Activated T-cell treated with anti-CD3 and anti-CD28 coated beads, Interleukin-2, amount 50 U/mL, for 4 hours (primary cell): ENCODE measurements at regions not wholly inside any gene's neighbourhood (a gene's known extent, or its start where the extent isn't known, plus 50 kb on each side); places are given as distances from the start of the nearest gene placed in this dataset.
"Not testable (repeated sequence)": the region's sequence is repeated elsewhere in the genome, so short reads cannot be mapped to it uniquely, and the experiment has no call there.

Experiments
- ATAC-seq, 2 donors: fragments of 200-7000 bp; cut with Tn5 transposase; one replicate each; pipeline ENCODE4 v1.10.0; 2021
- DNase-seq: peaks from one replicate; pipeline ENCODE4 v3.0.0-alpha.2; 2020
- H3K27me3 Mint-ChIP-seq: one replicate; pipeline ENCODE4 v1.8.0; 2021; ENCODE audit warnings: low read depth, mixed read lengths
- H3K36me3 Mint-ChIP-seq: one replicate; pipeline ENCODE4 v1.8.0; 2022; ENCODE audit warnings: mixed read lengths; ENCODE audit not compliant: insufficient read depth
- H3K4me1 Mint-ChIP-seq: one replicate; pipeline ENCODE4 v1.8.0; 2021; ENCODE audit warnings: low read depth, mixed read lengths
- H3K4me3 Mint-ChIP-seq: one replicate; pipeline ENCODE4 v1.8.0; 2021; ENCODE audit warnings: mild to moderate bottlenecking, moderate library complexity, mixed read lengths
- H3K9me3 Mint-ChIP-seq: one replicate; pipeline ENCODE4 v1.8.0; 2021; ENCODE audit warnings: mixed read lengths

- H3K36me3 Mint-ChIP-seq = no peaks in the 10 kb centered on the region
- ATAC-seq (no peak), DNase-seq (no peak)
- no peak overlapping the region for H3K4me3 Mint-ChIP-seq
- H3K4me1 Mint-ChIP-seq = no peaks in the 10 kb centered on the region
- H3K9me3 Mint-ChIP-seq = no peaks in the 10 kb centered on the region
- no peaks in the 10 kb centered on the region for H3K27me3 Mint-ChIP-seq
These were observed 99.5 kb downstream of the KDM5D start for GRCh38 chrY:19644889-19645638.

DNA sequence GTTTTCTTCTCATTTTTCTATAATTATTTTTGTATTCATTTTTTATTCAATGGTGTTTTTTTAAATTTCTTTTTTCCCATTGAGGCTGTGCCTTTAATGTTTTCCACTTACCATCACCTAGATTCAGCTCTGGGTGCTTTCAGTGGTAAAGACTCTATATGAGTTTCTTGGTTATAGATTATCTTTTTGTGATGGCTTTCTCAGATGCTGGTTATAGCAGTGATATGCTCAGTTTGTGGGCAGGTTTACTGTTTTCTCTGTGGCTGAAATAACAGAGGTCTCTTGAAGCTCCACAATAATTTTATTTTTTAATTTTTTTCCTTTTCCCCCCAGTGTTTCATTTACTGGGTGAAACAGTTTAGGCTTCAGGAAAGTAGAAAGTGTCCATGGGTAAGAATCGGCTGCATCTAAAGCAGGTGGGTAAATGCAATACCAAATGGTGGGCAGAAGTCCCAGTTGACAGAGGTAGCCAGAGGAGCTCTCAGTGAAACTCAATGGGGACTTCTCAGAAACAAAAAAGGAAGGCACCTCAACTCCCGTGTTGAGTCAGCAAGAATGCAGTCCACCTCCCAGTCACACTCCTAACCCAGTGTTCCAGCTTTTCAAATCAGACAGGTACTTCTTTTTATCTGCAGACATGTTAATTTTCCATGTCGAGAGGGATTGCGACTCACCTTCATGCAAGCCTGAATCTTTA, 106.7 kb downstream of the KDM5D start:
- Mint-ChIP-seq H3K4me1 (no peaks in the 10 kb centered on the region), H3K4me3 (no peak overlapping the region), H3K36me3 (peaks cover 2% of the 10 kb centered on the region), H3K9me3 (peaks cover 4% of the 10 kb centered on the region), H3K27me3 (no peaks in the 10 kb centered on the region)
- DNase-seq (no peak), ATAC-seq (no peak)

DNA sequence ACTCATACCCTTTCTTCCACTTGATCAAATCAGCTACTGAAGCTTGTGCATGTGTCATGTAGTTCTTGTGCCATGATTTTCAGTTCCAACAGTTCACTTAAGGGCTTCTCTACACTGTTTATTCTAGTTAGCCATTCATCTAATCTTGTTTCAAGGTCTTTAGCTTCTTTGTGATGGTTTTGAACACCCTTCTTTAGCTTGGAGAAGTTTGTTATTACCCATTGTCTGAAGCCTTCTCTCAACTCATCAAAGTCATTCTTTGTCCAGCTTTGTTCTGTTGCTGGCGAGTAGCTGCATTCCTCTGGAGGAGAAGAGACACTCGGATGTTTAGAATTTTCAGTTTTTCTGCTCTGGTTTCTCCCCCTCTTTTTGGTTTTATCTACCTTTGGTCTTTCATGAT, 115.6 kb downstream of the KDM5D start:
- DNase-seq (no peak), ATAC-seq (no peak)
- peaks cover 4% of the 10 kb centered on the region for H3K9me3 Mint-ChIP-seq
- no peaks in the 10 kb centered on the region for H3K36me3 Mint-ChIP-seq
- no peak overlapping the region for H3K4me3 Mint-ChIP-seq
- peaks cover 6% of the 10 kb centered on the region for H3K27me3 Mint-ChIP-seq
- no peaks in the 10 kb centered on the region for H3K4me1 Mint-ChIP-seq

DNA sequence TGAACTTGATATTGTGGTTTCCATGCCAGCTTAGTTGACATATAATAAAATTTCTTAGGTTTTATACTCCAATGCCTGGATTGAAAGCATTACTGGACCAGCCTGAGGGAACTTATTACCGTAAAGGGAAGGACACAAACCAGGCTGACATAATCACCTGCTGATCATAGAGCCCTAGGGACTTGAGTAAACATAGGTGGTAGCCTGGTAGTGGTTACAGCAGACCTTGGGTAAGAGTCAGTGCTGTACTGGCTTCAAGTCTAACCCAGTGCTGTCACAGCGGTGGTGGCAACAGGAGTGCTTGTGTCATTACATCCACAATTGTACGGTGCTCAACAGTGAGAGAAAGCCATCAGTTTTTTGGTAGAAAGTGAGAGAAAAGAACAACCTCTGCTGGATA, 122.1 kb downstream of the KDM5D start:
- DNase-seq = no peak
- H3K36me3 Mint-ChIP-seq = no peaks in the 10 kb centered on the region
- H3K4me1 Mint-ChIP-seq = no peaks in the 10 kb centered on the region
- no peak for ATAC-seq
- H3K9me3 Mint-ChIP-seq = no peaks in the 10 kb centered on the region
- H3K27me3 Mint-ChIP-seq = peaks cover 1% of the 10 kb centered on the region
- no peak overlapping the region for H3K4me3 Mint-ChIP-seq

GRCh38 chrY:19621756-19622155, 122.8 kb downstream of the KDM5D start:
- ATAC-seq (no peak), DNase-seq (no peak)
- Mint-ChIP-seq H3K36me3 (no peaks in the 10 kb centered on the region), H3K4me3 (no peak overlapping the region), H3K27me3 (no peaks in the 10 kb centered on the region), H3K9me3 (no peaks in the 10 kb centered on the region), H3K4me1 (no peaks in the 10 kb centered on the region)

DNA sequence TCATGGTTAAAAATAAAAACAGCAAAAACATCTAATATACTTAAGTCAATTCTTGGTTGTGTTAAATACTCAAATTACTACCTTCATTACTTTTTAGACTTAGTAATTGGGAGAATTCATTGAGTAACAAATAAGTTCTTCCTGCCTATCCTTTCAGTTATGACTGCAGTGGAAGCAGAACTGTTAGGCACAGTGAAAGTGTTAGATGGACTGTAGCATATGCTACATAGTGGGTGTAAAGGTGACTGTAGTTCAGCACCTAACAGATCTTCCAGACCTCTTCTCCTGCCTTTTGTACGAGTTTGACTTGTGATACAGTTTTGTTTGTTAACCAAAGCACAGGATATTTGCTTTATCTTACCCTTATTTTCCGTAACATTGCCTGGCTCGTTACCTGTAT, 143.4 kb downstream of the KDM5D start:
- peaks cover 26% of the 10 kb centered on the region for H3K36me3 Mint-ChIP-seq
- no peaks in the 10 kb centered on the region for H3K27me3 Mint-ChIP-seq
- H3K4me1 Mint-ChIP-seq = no peaks in the 10 kb centered on the region
- no peak overlapping the region for H3K4me3 Mint-ChIP-seq
- H3K9me3 Mint-ChIP-seq = no peaks in the 10 kb centered on the region
- no peak for DNase-seq
- no peak for ATAC-seq

DNA sequence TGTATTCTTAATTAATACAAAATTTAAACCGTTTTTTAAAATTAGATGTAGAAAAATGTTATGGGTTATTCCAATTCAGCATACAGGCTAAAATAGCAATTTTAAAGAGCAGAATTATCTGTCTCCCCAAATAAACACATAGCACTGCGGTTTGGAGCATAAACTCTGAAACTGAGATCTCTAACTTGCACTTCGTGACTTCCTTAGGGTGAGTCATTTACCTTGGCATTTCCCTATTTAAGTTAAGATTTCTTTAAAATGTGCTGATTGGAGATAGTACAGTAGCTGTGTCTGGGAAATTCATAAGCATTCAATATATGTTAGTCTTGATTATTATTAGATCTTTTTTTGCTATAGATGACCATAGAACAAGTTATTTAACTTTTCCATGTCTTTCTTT, 143.8 kb downstream of the KDM5D start:
- Mint-ChIP-seq H3K4me1 (no peaks in the 10 kb centered on the region), H3K27me3 (no peaks in the 10 kb centered on the region), H3K9me3 (no peaks in the 10 kb centered on the region), H3K4me3 (no peak overlapping the region), H3K36me3 (peaks cover 26% of the 10 kb centered on the region)
- ATAC-seq (no peak), DNase-seq (no peak)

DNA sequence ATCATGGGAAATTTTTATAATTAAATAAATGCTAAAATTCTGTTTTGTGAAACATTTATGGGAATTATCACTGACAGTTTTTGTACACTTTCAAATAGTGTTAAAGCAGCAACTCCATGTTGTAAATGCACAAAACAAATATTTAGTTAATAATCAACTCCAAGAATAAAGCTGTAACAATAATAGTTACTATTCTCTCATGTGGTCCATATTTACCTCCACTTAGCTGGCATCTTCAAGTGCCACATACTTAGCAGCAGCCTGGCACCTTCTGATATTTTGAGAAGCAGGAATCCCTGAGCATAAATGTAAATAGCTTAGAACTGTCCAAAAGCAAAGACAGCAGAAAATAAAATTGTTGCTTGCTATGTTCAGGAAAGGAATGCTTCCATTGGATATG, 154.3 kb downstream of the KDM5D start:
- no peaks in the 10 kb centered on the region for H3K27me3 Mint-ChIP-seq
- H3K4me1 Mint-ChIP-seq = peaks cover 7% of the 10 kb centered on the region
- H3K36me3 Mint-ChIP-seq = peaks cover 14% of the 10 kb centered on the region
- DNase-seq (no peak), ATAC-seq (no peak)
- H3K4me3 Mint-ChIP-seq = no peak overlapping the region
- no peaks in the 10 kb centered on the region for H3K9me3 Mint-ChIP-seq

DNA sequence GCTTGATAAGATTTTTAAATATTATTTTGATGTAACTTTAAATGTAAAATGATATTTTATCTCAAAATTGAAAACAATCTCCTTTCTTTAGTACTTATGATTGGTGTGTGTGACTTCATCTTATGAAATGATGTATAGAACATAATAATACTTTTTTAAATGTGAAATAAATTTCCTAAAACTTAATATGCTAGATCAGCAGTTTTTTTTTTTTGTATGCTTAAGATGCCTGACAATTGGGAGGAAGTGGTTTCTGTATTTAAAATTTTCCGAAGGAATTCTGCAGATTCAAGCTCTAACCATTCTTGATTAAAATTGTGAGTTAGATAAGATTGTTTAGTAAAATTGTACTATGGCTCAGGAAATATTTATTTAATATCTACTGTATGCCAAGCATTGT, 154.9 kb downstream of the KDM5D start:
- Mint-ChIP-seq H3K36me3 (peaks cover 19% of the 10 kb centered on the region), H3K27me3 (no peaks in the 10 kb centered on the region), H3K9me3 (no peaks in the 10 kb centered on the region), H3K4me3 (no peak overlapping the region), H3K4me1 (peaks cover 12% of the 10 kb centered on the region)
- DNase-seq = no peak
- no peak for ATAC-seq

- no peak for ATAC-seq
- H3K4me1 Mint-ChIP-seq = peaks cover 23% of the 10 kb centered on the region
- H3K27me3 Mint-ChIP-seq = no peaks in the 10 kb centered on the region
- H3K9me3 Mint-ChIP-seq = no peaks in the 10 kb centered on the region
- peaks cover 23% of the 10 kb centered on the region for H3K36me3 Mint-ChIP-seq
- no peak overlapping the region for H3K4me3 Mint-ChIP-seq
- DNase-seq = no peak
These were observed 157.2 kb downstream of the KDM5D start for GRCh38 chrY:19587311-19587710.

GRCh38 chrY:19580990-19581389, 163.5 kb downstream of the KDM5D start:
- ATAC-seq, H3K9me3 Mint-ChIP-seq, H3K4me3 Mint-ChIP-seq, DNase-seq, H3K27me3 Mint-ChIP-seq: not testable (repeated sequence)
- peaks cover 12% of the 10 kb centered on the region for H3K36me3 Mint-ChIP-seq
- peaks cover 39% of the 10 kb centered on the region for H3K4me1 Mint-ChIP-seq

DNA sequence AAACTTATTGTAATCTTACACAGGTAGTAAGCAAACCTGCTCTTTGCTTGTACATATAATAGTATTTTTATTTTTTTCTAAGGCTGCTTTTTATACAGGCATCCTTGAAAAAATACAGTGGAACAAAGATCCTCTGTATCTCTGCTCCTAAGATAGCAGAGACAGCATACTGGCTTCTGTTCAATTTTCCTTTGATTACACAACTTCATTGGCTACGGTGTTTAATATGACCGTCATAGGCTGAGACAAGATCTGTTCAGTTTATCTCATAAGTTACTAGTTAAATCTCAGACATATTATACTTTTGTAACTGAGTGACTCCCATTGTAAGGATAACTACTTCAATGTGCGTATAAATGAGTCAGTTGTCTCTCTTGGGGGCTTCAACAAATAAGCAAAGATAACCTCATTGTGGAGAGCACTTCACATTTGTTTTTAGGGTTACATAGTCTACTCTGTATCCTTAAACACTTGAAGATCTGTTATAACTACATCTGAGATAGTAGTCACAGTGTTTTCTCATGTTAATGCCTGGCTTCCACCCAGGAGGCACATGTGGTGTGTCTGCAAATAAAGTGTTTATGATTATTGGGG, 166.1 kb downstream of the KDM5D start:
- Mint-ChIP-seq H3K4me3 (no peak overlapping the region), H3K36me3 (peaks cover 3% of the 10 kb centered on the region), H3K9me3 (no peaks in the 10 kb centered on the region), H3K27me3 (no peaks in the 10 kb centered on the region), H3K4me1 (peaks cover 41% of the 10 kb centered on the region)
- DNase-seq = no peak
- no peak for ATAC-seq

DNA sequence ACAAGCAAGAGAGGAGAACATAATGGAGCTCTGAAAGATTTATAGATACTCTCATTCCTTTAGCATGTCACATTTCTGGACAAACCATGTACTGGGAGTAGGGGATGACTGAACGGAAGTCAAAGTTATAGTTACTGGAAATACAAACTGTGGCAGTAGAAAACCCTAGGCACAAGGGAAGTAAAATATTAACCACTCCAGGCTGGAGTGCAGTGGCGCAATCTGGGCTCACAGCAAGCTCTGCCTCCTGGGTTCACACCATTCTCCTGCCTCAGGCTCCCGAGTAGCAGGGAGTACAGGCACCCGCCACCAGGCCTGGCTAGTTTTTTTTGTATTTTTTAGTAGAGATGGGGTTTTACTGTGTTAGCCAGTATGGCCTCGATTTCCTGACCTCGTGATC, 167.3 kb downstream of the KDM5D start:
- no peaks in the 10 kb centered on the region for H3K9me3 Mint-ChIP-seq
- no peaks in the 10 kb centered on the region for H3K27me3 Mint-ChIP-seq
- H3K36me3 Mint-ChIP-seq = peaks cover 6% of the 10 kb centered on the region
- no peak for DNase-seq
- H3K4me1 Mint-ChIP-seq = peaks cover 42% of the 10 kb centered on the region
- no peak overlapping the region for H3K4me3 Mint-ChIP-seq
- ATAC-seq = no peak

DNA sequence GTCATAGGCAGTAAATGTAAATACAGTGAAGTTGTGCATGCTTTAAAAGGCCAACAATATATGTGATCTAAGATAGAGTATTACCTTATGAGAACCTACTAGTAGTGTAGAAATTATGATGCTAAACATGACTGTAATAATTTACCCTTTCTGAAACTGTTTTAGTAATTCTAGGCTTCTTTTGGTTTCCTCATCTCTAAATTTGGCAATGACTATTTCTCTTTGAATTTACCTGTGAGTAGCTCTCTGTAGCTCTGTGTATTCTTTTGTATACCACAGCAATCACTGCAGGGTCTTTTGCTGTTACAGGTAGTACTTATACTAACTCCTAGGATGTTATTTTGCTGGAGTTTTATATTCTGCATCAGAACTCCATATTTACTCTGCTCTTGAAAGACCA, 169.6 kb downstream of the KDM5D start:
- H3K4me3 Mint-ChIP-seq = no peak overlapping the region
- DNase-seq (no peak), ATAC-seq (peak in 1 of 2 donors; percentile 53)
- H3K27me3 Mint-ChIP-seq = no peaks in the 10 kb centered on the region
- peaks cover 4% of the 10 kb centered on the region for H3K36me3 Mint-ChIP-seq
- peaks cover 43% of the 10 kb centered on the region for H3K4me1 Mint-ChIP-seq
- H3K9me3 Mint-ChIP-seq = no peaks in the 10 kb centered on the region

GRCh38 chrY:19573646-19574045, 170.9 kb downstream of the KDM5D start:
- ATAC-seq = no peak
- DNase-seq = no peak
- no peak overlapping the region for H3K4me3 Mint-ChIP-seq
- H3K4me1 Mint-ChIP-seq = peaks cover 46% of the 10 kb centered on the region
- no peaks in the 10 kb centered on the region for H3K27me3 Mint-ChIP-seq
- no peaks in the 10 kb centered on the region for H3K9me3 Mint-ChIP-seq
- H3K36me3 Mint-ChIP-seq = peaks cover 4% of the 10 kb centered on the region
